H9 (cell line): ENCODE measurements at regions not wholly inside any gene's neighbourhood (a gene's known extent, or its start where the extent isn't known, plus 50 kb on each side); places are given as distances from the start of the nearest gene placed in this dataset.

Experiments used
- DNase-seq: peaks from one replicate; pipeline ENCODE4 v3.0.0-alpha.2; 2017
- H2AFZ ChIP-seq: one replicate; pipeline ENCODE4 v1.6.1; 2013; ENCODE audit warnings: mild to moderate bottlenecking, low read length, control low read depth, moderate library complexity
- H2AK5ac ChIP-seq: 2 replicates; pipeline ENCODE4 v1.6.1; 2013; ENCODE audit warnings: low read length, control low read depth, mixed read lengths; ENCODE audit not compliant: insufficient read length
- H2BK120ac ChIP-seq: one replicate; pipeline ENCODE4 v1.6.1; 2013; ENCODE audit warnings: low read depth, mild to moderate bottlenecking, low read length, control low read depth, inconsistent platforms; ENCODE audit not compliant: poor library complexity, severe bottlenecking
- H2BK12ac ChIP-seq: 2 replicates; pipeline ENCODE4 v1.6.1; 2013; ENCODE audit warnings: low read length, control low read depth, mixed read lengths, low read depth; ENCODE audit not compliant: insufficient read length
- H2BK15ac ChIP-seq: 2 replicates; pipeline ENCODE4 v1.6.1; 2013; ENCODE audit warnings: low read depth, low read length, control low read depth
- H2BK20ac ChIP-seq: one replicate; pipeline ENCODE4 v1.6.1; 2013; ENCODE audit warnings: low read depth, mild to moderate bottlenecking, low read length, control low read depth, inconsistent platforms; ENCODE audit not compliant: poor library complexity, severe bottlenecking
- H2BK5ac ChIP-seq: 2 replicates; pipeline ENCODE4 v1.6.1; 2013; ENCODE audit warnings: low read length, control low read depth, mixed read lengths; ENCODE audit not compliant: insufficient read length
- H3K14ac ChIP-seq: 2 replicates; pipeline ENCODE4 v1.6.1; 2013; ENCODE audit warnings: low read length, control low read depth; ENCODE audit not compliant: insufficient read depth
- H3K18ac ChIP-seq: 2 replicates; pipeline ENCODE4 v1.6.1; 2013; ENCODE audit warnings: low read depth, mild to moderate bottlenecking, mixed read lengths, low read length, control low read depth; ENCODE audit not compliant: insufficient read length
- H3K23ac ChIP-seq: 2 replicates; pipeline ENCODE4 v1.6.1; 2013; ENCODE audit warnings: low read length, control low read depth, mixed read lengths, low read depth; ENCODE audit not compliant: insufficient read length
- H3K23me2 ChIP-seq: 2 replicates; pipeline ENCODE4 v1.6.1; 2013; ENCODE audit warnings: low read depth, mild to moderate bottlenecking, mixed read lengths, low read length, control low read depth; ENCODE audit not compliant: insufficient read length, poor library complexity, severe bottlenecking
- H3K27ac ChIP-seq: 2 replicates; pipeline ENCODE4 v1.5.1; 2013; ENCODE audit warnings: low read length, control low read depth, mixed read lengths, low read depth; ENCODE audit not compliant: insufficient read length
- H3K27me3 ChIP-seq: 2 replicates; pipeline ENCODE4 v1.6.1; 2013; ENCODE audit warnings: low read length, control low read depth, inconsistent platforms; ENCODE audit not compliant: insufficient read depth
- H3K4ac ChIP-seq: 2 replicates; pipeline ENCODE4 v1.6.1; 2013; ENCODE audit warnings: low read depth, mild to moderate bottlenecking, control low read depth, inconsistent platforms, low read length, moderate library complexity
- H3K4me1 ChIP-seq: 2 replicates; pipeline ENCODE4 v1.6.1; 2013; ENCODE audit warnings: low read length, control low read depth, inconsistent platforms; ENCODE audit not compliant: insufficient read depth
- H3K4me2 ChIP-seq: 2 replicates; pipeline ENCODE4 v1.6.1; 2013; ENCODE audit warnings: low read length, control low read depth, mixed read lengths; ENCODE audit not compliant: insufficient read length, insufficient read depth
- H3K56ac ChIP-seq: 2 replicates; pipeline ENCODE4 v1.6.1; 2013; ENCODE audit warnings: low read depth, mild to moderate bottlenecking, mixed read lengths, low read length, control low read depth; ENCODE audit not compliant: insufficient read length
- H3K79me1 ChIP-seq: 2 replicates; pipeline ENCODE4 v1.6.1; 2013; ENCODE audit warnings: low read depth, mild to moderate bottlenecking, moderate library complexity, low read length, control low read depth, inconsistent platforms; ENCODE audit not compliant: insufficient read depth, poor library complexity, severe bottlenecking
- H3K79me2 ChIP-seq: 2 replicates; pipeline ENCODE4 v1.6.1; 2013; ENCODE audit warnings: low read length, control low read depth, inconsistent platforms; ENCODE audit not compliant: insufficient read depth
- H3K9ac ChIP-seq: 2 replicates; pipeline ENCODE4 v1.6.1; 2013; ENCODE audit warnings: low read length, control low read depth, mixed read lengths; ENCODE audit not compliant: insufficient read length; ENCODE audit errors: extremely low read depth
- H3K9me3 ChIP-seq: one replicate; pipeline ENCODE4 v1.6.1; 2013; ENCODE audit warnings: low read depth, low read length, inconsistent platforms; ENCODE audit not compliant: control insufficient read depth
- H3T11ph ChIP-seq: one replicate; pipeline ENCODE4 v1.6.1; 2013; ENCODE audit warnings: mild to moderate bottlenecking, low read length, control low read depth, inconsistent platforms
- H4K20me1 ChIP-seq: one replicate; pipeline ENCODE4 v1.6.1; 2013; ENCODE audit not compliant: control insufficient read depth, insufficient read length, insufficient read depth
- H4K5ac ChIP-seq: 2 replicates; pipeline ENCODE4 v1.6.1; 2013; ENCODE audit warnings: low read depth, mild to moderate bottlenecking, mixed read lengths, low read length, control low read depth; ENCODE audit not compliant: insufficient read length
- H4K8ac ChIP-seq: replicated peaks from 2 replicates; pipeline ENCODE4 v1.6.1; 2013; ENCODE audit warnings: low read length, control low read depth, mixed read lengths, low read depth; ENCODE audit not compliant: insufficient read length
- H4K91ac ChIP-seq: 2 replicates; pipeline ENCODE4 v1.6.1; 2013; ENCODE audit warnings: low read depth, mild to moderate bottlenecking, moderate library complexity, mixed read lengths, low read length, control low read depth; ENCODE audit not compliant: insufficient read length
- H3K27ac Mint-ChIP-seq, 3 experiments: 2 replicates in 2 of 3; 3 replicates in 1 of 3; pipeline ENCODE4 v1.8.0; 2020 to 2021; ENCODE audit warnings: mixed read lengths in 3 of 3, mild to moderate bottlenecking in 1 of 3, moderate library complexity in 1 of 3
- H3K27me3 Mint-ChIP-seq: 2 replicates; pipeline ENCODE4 v1.8.0; 2021; ENCODE audit warnings: low read depth, mild to moderate bottlenecking, moderate library complexity, mixed read lengths
- H3K36me3 Mint-ChIP-seq, 3 experiments: 2 replicates in 2 of 3; 3 replicates in 1 of 3; pipeline ENCODE4 v1.8.0; 2020 to 2021; ENCODE audit warnings: low read depth in 3 of 3, mixed read lengths in 3 of 3; ENCODE audit not compliant: insufficient read depth in 1 of 3
- H3K4me1 Mint-ChIP-seq, 2 experiments: 2 replicates each; pipeline ENCODE4 v1.8.0; 2020; ENCODE audit warnings: mixed read lengths in 2 of 2
- H3K4me3 Mint-ChIP-seq, 2 experiments: 2 replicates in 1 of 2; 3 replicates in 1 of 2; pipeline ENCODE4 v1.8.0; 2020 to 2021; ENCODE audit warnings: mild to moderate bottlenecking in 2 of 2, mixed read lengths in 2 of 2, moderate library complexity in 1 of 2
- H3K9me3 Mint-ChIP-seq, 2 experiments: 2 replicates in 1 of 2; 3 replicates in 1 of 2; pipeline ENCODE4 v1.8.0; 2020; ENCODE audit warnings: mild to moderate bottlenecking in 2 of 2, mixed read lengths in 2 of 2, moderate library complexity in 1 of 2
- CTCF ChIP-seq: fragments of 200-600 bp; sonication (generic); conservative IDR thresholded peaks from 3 replicates; pipeline ENCODE4 v1.8.0; 2021; ENCODE audit warnings: antibody characterized with exemption, mild to moderate bottlenecking
- WGBS: extraction: QIAGEN DNeasy Blood & Tissue Kit; methylation state at CpG from one replicate; pipeline ENCODE4 v1.1.7; 2013; ENCODE audit warnings: missing lambda C conversion rate, low lambda C conversion rate, mixed read lengths; ENCODE audit not compliant: insufficient read length; ENCODE audit errors: extremely low coverage; 5-methylcytosine and 5-hydroxymethylcytosine counted together

GRCh38 chr16:8182761-8183160, 407.6 kb downstream of the TMEM114 start:
- Histone ChIP-seq H3K14ac (peak overlapping the region; percentile 67; the same call in 1 of the 2 replicates), H3K18ac (no peak overlapping the region), H2BK20ac (no peak overlapping the region), H2BK120ac (no peak overlapping the region), H3K9ac (no peak overlapping the region), H3K4ac (no peak overlapping the region), H3K23me2 (no peaks in the 10 kb centered on the region), H2BK5ac (no peak overlapping the region), H3K23ac (no peak overlapping the region), H4K8ac (no peak overlapping the region), H4K20me1 (no peaks in the 10 kb centered on the region), H2BK12ac (no peak overlapping the region), H2BK15ac (no peak overlapping the region), H2AK5ac (no peak overlapping the region), H3K79me2 (no peaks in the 10 kb centered on the region), H3T11ph (no peak overlapping the region), H3K4me1 (no peaks in the 10 kb centered on the region; the same call in 1 of the 2 replicates), H2AFZ (no peak overlapping the region), H3K56ac (no peak overlapping the region), H3K4me2 (no peak overlapping the region), H3K9me3 (no peaks in the 10 kb centered on the region), H3K27me3 (no peaks in the 10 kb centered on the region), H4K5ac (no peak overlapping the region), H4K91ac (no peak overlapping the region), H3K27ac (no peak overlapping the region), H3K79me1 (no peaks in the 10 kb centered on the region)
- H3K4me1 Mint-ChIP-seq: peaks cover 13 to 36% of the 10 kb centered on the region in 2 experiments
- no peaks in the 10 kb centered on the region; the same call in 1 of the 2 replicates for H3K27me3 Mint-ChIP-seq
- no peak overlapping the region for H3K27ac Mint-ChIP-seq
- DNase-seq: no peak
- H3K36me3 Mint-ChIP-seq: no peaks in the 10 kb centered on the region
- TF ChIP-seq CTCF: no peak
- H3K4me3 Mint-ChIP-seq: no peak overlapping the region
- no peaks in the 10 kb centered on the region for H3K9me3 Mint-ChIP-seq
- WGBS: no CpG with 5 or more reads among the region's 7 CpGs
